C4-2B (cell line): ENCODE measurements at regions not wholly inside any gene's neighbourhood (a gene's known extent, or its start where the extent isn't known, plus 50 kb on each side); places are given as distances from the start of the nearest gene placed in this dataset.

Experiments
- H3K27ac ChIP-seq: fragments of 450-650 bp; 2 replicates; pipeline ENCODE4 v1.5.1; 2017
- ZFX ChIP-seq: fragments of 450-650 bp; IDR thresholded peaks from 2 replicates; pipeline ENCODE4 v1.6.1; 2017
- TF ChIP-seq, protein P1 (sequence below): fragments of 450-650 bp; conservative IDR thresholded peaks from 2 replicates; pipeline ENCODE4 v1.5.1; 2017; ENCODE audit warnings: mild to moderate bottlenecking

DNA sequence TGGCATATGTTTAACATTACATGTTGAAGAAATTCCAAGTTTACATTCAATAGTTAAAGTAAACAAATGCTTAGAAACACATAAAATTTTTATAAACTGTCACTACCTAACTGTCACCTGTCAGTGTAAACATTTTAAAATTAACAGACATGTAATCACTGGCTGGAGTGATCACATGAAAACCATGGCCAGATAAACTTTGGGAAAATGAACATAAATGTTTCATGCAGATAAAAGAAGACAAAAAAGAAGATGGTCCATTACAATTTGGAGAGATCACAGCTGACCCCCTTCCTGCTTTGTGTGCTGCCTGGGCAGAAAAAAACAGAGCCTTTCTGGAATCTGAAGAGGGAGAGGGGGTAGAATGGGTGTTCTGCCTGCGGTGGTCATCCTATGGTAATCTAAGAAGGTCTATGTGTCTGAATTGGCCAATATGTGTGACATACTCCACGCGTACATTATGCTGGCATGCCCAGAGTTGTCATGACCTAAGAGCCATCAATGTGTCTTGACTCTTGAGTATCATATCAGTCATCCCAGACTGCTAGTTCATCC, 57.5 kb upstream of the MEOX2 start:
- TF ChIP-seq, protein P1, sequence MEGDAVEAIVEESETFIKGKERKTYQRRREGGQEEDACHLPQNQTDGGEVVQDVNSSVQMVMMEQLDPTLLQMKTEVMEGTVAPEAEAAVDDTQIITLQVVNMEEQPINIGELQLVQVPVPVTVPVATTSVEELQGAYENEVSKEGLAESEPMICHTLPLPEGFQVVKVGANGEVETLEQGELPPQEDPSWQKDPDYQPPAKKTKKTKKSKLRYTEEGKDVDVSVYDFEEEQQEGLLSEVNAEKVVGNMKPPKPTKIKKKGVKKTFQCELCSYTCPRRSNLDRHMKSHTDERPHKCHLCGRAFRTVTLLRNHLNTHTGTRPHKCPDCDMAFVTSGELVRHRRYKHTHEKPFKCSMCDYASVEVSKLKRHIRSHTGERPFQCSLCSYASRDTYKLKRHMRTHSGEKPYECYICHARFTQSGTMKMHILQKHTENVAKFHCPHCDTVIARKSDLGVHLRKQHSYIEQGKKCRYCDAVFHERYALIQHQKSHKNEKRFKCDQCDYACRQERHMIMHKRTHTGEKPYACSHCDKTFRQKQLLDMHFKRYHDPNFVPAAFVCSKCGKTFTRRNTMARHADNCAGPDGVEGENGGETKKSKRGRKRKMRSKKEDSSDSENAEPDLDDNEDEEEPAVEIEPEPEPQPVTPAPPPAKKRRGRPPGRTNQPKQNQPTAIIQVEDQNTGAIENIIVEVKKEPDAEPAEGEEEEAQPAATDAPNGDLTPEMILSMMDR, result no peak
- TF ChIP-seq ZFX, result no peak
- H3K27ac ChIP-seq, result no peak overlapping the region

DNA sequence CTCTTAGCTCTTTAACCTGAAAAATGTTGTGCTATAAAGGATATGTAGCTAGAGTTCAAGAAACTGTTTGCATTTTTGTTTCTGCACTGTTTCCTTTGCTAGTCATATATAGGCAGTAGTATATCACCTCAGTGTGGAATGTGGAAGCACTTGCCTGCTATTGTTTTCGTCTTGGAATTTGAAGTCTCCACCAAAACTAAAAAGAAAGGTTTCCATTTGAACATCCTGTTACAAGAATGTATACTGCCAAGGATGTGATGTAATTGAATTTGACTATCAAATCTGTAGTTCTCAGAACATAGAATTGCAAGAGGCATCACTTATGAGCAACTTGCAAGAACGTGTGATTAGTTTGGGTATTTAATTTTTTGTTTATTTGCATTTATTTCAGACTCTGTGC, 51.1 kb upstream of the MEOX2 start:
- TF ChIP-seq, protein P1, result no peak
- TF ChIP-seq ZFX, result no peak
- H3K27ac ChIP-seq, result no peak overlapping the region
